ENCODE measurements at regions not wholly inside any gene's neighbourhood (a gene's known extent, or its start where the extent isn't known, plus 50 kb on each side); places are given as distances from the start of the nearest gene placed in this dataset.

GRCh38 chr9:18233311-18233710 lies 240.6 kb upstream of the ADAMTSL1 start:
- TF ChIP-seq EZH2phosphoT487 (conservative IDR thresholded peaks at IDR 0.05; ENCODE audit: low read length) (no peak), CTCF (IDR thresholded peaks at IDR 0.05; ENCODE audit: insufficient read depth, low read length, poor library complexity, severe bottlenecking) (no peak)

Measured in SU-DHL-6 (cell line).